IMR-90 (cell line): ENCODE measurements at regions not wholly inside any gene's neighbourhood (a gene's known extent, or its start where the extent isn't known, plus 50 kb on each side); places are given as distances from the start of the nearest gene placed in this dataset.

ENCODE experiments used
- ATAC-seq: fragments of 200-7000 bp; cut with Tn5 transposase; 2 replicates; pipeline ENCODE4 v1.9.1; 2020; ENCODE audit warnings: low read depth, mild to moderate bottlenecking, moderate library complexity
- BruUV-seq: library from RNA; stranded (reverse); fragments of 400-500 nt; replicated peaks from 2 replicates; lab custom pipeline; 2021; lab: Mats Ljungman, UMichigan
- CTCF ChIA-PET: fragments of 300-600 bp; formaldehyde crosslinking; extraction: SDS; loops from one replicate; lab custom pipeline; 2021; ENCODE audit warnings: antibody characterized with exemption; lab: Yijun Ruan, JAX
- POLR2A ChIA-PET: fragments of 300-600 bp; sonication (Branson Sonifier 250); formaldehyde crosslinking; loops from one replicate; lab custom pipeline; 2022; ENCODE audit warnings: antibody characterized with exemption; ENCODE audit not compliant: unreplicated experiment; lab: Charles Lee
- DNase-seq: peaks from one replicate; pipeline ENCODE4 v3.0.0; 2013
- H2AFZ ChIP-seq: replicated peaks from 2 replicates; pipeline ENCODE3; 2013; ENCODE audit warnings: low read length, mild to moderate bottlenecking; ENCODE audit not compliant: poor library complexity
- H2AK5ac ChIP-seq: 2 replicates; pipeline ENCODE4 v1.6.1; 2013; ENCODE audit warnings: low read depth, low read length, inconsistent platforms
- H2AK9ac ChIP-seq: replicated peaks from 2 replicates; pipeline ENCODE3; 2013; ENCODE audit warnings: mild to moderate bottlenecking, low read depth, low read length, moderate library complexity; ENCODE audit not compliant: poor library complexity
- H2BK120ac ChIP-seq: 2 replicates; pipeline ENCODE4 v1.6.1; 2013; ENCODE audit warnings: low read depth, low read length, inconsistent platforms
- H2BK15ac ChIP-seq: 3 replicates; pipeline ENCODE4 v1.6.1; 2013; ENCODE audit warnings: low read depth, low read length, inconsistent platforms
- H2BK20ac ChIP-seq: 2 replicates; pipeline ENCODE4 v1.6.1; 2013; ENCODE audit warnings: low read depth, mild to moderate bottlenecking, inconsistent platforms, low read length, moderate library complexity
- H2BK5ac ChIP-seq: 2 replicates; pipeline ENCODE4 v1.6.1; 2013; ENCODE audit warnings: mild to moderate bottlenecking, low read depth, low read length, inconsistent platforms; ENCODE audit not compliant: poor library complexity, severe bottlenecking
- H3K14ac ChIP-seq: replicated peaks from 2 replicates; pipeline ENCODE4 v1.6.1; 2013; ENCODE audit warnings: low read depth, low read length, inconsistent platforms
- H3K18ac ChIP-seq: 2 replicates; pipeline ENCODE4 v1.6.1; 2013; ENCODE audit warnings: low read depth, low read length, control low read depth
- H3K23ac ChIP-seq: 2 replicates; pipeline ENCODE4 v1.6.1; 2013; ENCODE audit warnings: low read depth, low read length, inconsistent platforms
- H3K27ac ChIP-seq: 2 replicates; pipeline ENCODE4 v1.5.1; 2013; ENCODE audit warnings: mild to moderate bottlenecking, control low read depth, low read length; ENCODE audit not compliant: insufficient read depth
- H3K27me3 ChIP-seq: 2 replicates; pipeline ENCODE4 v1.6.1; 2013; ENCODE audit warnings: low read length; ENCODE audit not compliant: control insufficient read depth, insufficient read depth
- H3K36me3 ChIP-seq: 2 replicates; pipeline ENCODE4 v1.6.1; 2013; ENCODE audit warnings: low read length, mixed read lengths; ENCODE audit not compliant: control insufficient read depth, insufficient read depth
- H3K4ac ChIP-seq: 2 replicates; pipeline ENCODE4 v1.6.1; 2013; ENCODE audit warnings: low read depth, low read length, inconsistent platforms
- H3K4me1 ChIP-seq: 2 replicates; pipeline ENCODE4 v1.6.1; 2013; ENCODE audit warnings: low read length, mixed read lengths; ENCODE audit not compliant: control insufficient read depth, insufficient read depth
- H3K4me2 ChIP-seq: 2 replicates; pipeline ENCODE4 v1.6.1; 2013; ENCODE audit warnings: low read depth, mild to moderate bottlenecking, control low read depth, low read length, moderate library complexity
- H3K4me3 ChIP-seq: 2 replicates; pipeline ENCODE4 v1.5.1; 2013; ENCODE audit warnings: low read depth, mild to moderate bottlenecking, control low read depth, low read length, moderate library complexity; ENCODE audit not compliant: insufficient read depth
- H3K56ac ChIP-seq: 2 replicates; pipeline ENCODE4 v1.6.1; 2013; ENCODE audit warnings: low read length, inconsistent platforms; ENCODE audit not compliant: insufficient read depth; ENCODE audit errors: extremely low read depth
- H3K79me1 ChIP-seq, 2 experiments: 2 replicates each; pipeline ENCODE4 v1.6.1; 2013; ENCODE audit warnings: low read length in 2 of 2, inconsistent platforms in 1 of 2, low read depth in 1 of 2
- H3K9ac ChIP-seq: 2 replicates; pipeline ENCODE4 v1.6.1; 2013; ENCODE audit warnings: low read depth, low read length, control low read depth
- H3K9me1 ChIP-seq: 2 replicates; pipeline ENCODE4 v1.6.1; 2013; ENCODE audit warnings: low read length, inconsistent platforms; ENCODE audit not compliant: insufficient read depth
- H3K9me3 ChIP-seq: 2 replicates; pipeline ENCODE4 v1.6.1; 2013; ENCODE audit warnings: low read length; ENCODE audit not compliant: control insufficient read depth, insufficient read depth
- H4K20me1 ChIP-seq: 2 replicates; pipeline ENCODE4 v1.6.1; 2013; ENCODE audit warnings: low read length, inconsistent platforms; ENCODE audit not compliant: insufficient read depth
- H4K5ac ChIP-seq: 2 replicates; pipeline ENCODE4 v1.6.1; 2013; ENCODE audit warnings: mild to moderate bottlenecking, low read depth, low read length, control low read depth
- H4K8ac ChIP-seq, 2 experiments: 2 replicates each; pipeline ENCODE4 v1.6.1; 2013; ENCODE audit warnings: low read depth in 2 of 2, low read length in 2 of 2, control low read depth in 1 of 2, inconsistent platforms in 1 of 2
- H4K91ac ChIP-seq: 2 replicates; pipeline ENCODE4 v1.6.1; 2013; ENCODE audit warnings: low read depth, low read length, inconsistent platforms; ENCODE audit not compliant: insufficient read depth
- CEBPB ChIP-seq: IDR thresholded peaks from 2 replicates; pipeline ENCODE4 v1.6.1; 2012; ENCODE audit warnings: low read depth, low read length, improper control_type of control experiment
- CHD1 ChIP-seq: IDR thresholded peaks from 2 replicates; pipeline ENCODE4 v1.6.1; 2012; ENCODE audit warnings: low read depth, low read length, improper control_type of control experiment
- RAD21 ChIP-seq: IDR thresholded peaks from 2 replicates; pipeline ENCODE4 v1.6.1; 2012; ENCODE audit warnings: low read length, improper control_type of control experiment
- WGBS, 2 experiments: methylation state at CpG; one replicate each; pipeline versions ENCODE4 v1.1.5 to v1.1.7; 2013; ENCODE audit warnings: missing lambda C conversion rate in 2 of 2; ENCODE audit not compliant: insufficient read length in 1 of 2; ENCODE audit errors: extremely low coverage in 2 of 2; 5-methylcytosine and 5-hydroxymethylcytosine counted together
- dilution Hi-C: fragments of 300-500 bp; cut with HindIII; formaldehyde crosslinking; loops from one replicate; pipeline ENCODE4 v1.14.3; 2018; ENCODE audit warnings: low sequenced_read_pairs; ENCODE audit not compliant: unreplicated experiment
- in situ Hi-C: fragments of 300-500 bp; cut with MboI; formaldehyde crosslinking; loops from 3 replicates; pipeline ENCODE4 v1.14.3; 2019; ENCODE audit warnings: low sequenced_read_pairs, inconsistent platforms, mixed read lengths
- intact Hi-C: fragments of 100-400 bp; cut with micrococcal nuclease; formaldehyde crosslinking; loops from 2 replicates; pipeline ENCODE4 v1.10.0; 2022

DNA sequence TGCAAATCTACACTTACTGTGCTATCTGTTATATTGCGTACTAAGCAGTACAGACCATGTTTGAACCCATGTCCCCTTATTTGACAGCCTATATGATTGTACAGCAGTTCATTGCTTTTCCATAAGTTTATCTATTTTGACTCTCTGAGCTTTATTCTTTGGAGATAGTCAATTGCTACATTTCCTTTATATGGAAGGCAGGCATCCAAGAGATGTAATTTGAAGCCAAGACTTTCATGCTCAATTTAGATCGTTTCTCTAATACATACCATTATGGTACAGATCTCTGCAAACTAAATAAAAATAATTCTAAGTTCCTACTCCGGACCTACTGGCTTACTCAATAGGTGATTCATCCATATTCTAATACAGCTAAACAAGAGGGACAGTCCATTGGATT lies 424.8 kb downstream of the TMEM38B start:
- no CpG with 5 or more reads among the region's 3 CpGs for WGBS, 2 experiments
- intact Hi-C loops: no loop called here

More for the DNA sequence above, 424.8 kb downstream of the TMEM38B start:
- H3K79me1 ChIP-seq: no peaks in the 10 kb centered on the region
- no peak overlapping the region for H3K27ac ChIP-seq
- H2BK15ac ChIP-seq: no peak overlapping the region
- no peak overlapping the region for H3K4ac ChIP-seq
- no peak for TF ChIP-seq CEBPB
- no peak for TF ChIP-seq RAD21
- TF ChIP-seq CHD1: no peak
- no TSS peak for BruUV-seq
- no peak overlapping the region for H3K9ac ChIP-seq
- peaks cover 16% of the 10 kb centered on the region for H3K9me3 ChIP-seq
- H2AFZ ChIP-seq: no peak overlapping the region
- H3K4me1 ChIP-seq: no peaks in the 10 kb centered on the region
- no peak overlapping the region for H3K4me3 ChIP-seq
- H3K56ac ChIP-seq: no peak overlapping the region
- H3K27me3 ChIP-seq: no peaks in the 10 kb centered on the region
- H2AK5ac ChIP-seq: no peak overlapping the region
- no peaks in the 10 kb centered on the region for H4K20me1 ChIP-seq
- dilution Hi-C loops (no loop called here), in situ Hi-C loops (no loop called here)
- ATAC-seq (no peak), DNase-seq (no peak)
- no peak overlapping the region for H2BK120ac ChIP-seq
- H3K23ac ChIP-seq: no peak overlapping the region
- H4K8ac ChIP-seq: no peak overlapping the region
- H3K36me3 ChIP-seq: no peaks in the 10 kb centered on the region
- no peak overlapping the region for H2AK9ac ChIP-seq
- POLR2A ChIA-PET: no interaction called here
- H2BK20ac ChIP-seq: no peak overlapping the region
- H3K14ac ChIP-seq: no peak overlapping the region
- no peak overlapping the region for H4K91ac ChIP-seq
- CTCF ChIA-PET: no interaction called here
- no peak overlapping the region for H3K4me2 ChIP-seq
- H4K5ac ChIP-seq: no peak overlapping the region
- H3K9me1 ChIP-seq: no peaks in the 10 kb centered on the region
- H2BK5ac ChIP-seq: no peak overlapping the region
- no peak overlapping the region for H3K18ac ChIP-seq
